Lung (tissue), 11 donors: ENCODE measurements at regions not wholly inside any gene's neighbourhood (a gene's known extent, or its start where the extent isn't known, plus 50 kb on each side); places are given as distances from the start of the nearest gene placed in this dataset.
"Not testable (repeated sequence)": the region's sequence is repeated elsewhere in the genome, so short reads cannot be mapped to it uniquely, and the experiment has no call there.

Experiments used
- ATAC-seq: fragments of 200-7000 bp; cut with Tn5 transposase; one replicate; pipeline ENCODE4 v1.9.1; 2020; ENCODE audit warnings: moderate number of reproducible peaks; ENCODE audit not compliant: insufficient read depth, low FRiP score
- DNase-seq, 3 donors: peaks; one replicate each; pipeline ENCODE4 v3.0.0-alpha.2; 2013 to 2017
- H3K27ac ChIP-seq, 2 donors: one replicate each; pipeline ENCODE4 v1.5.1; 2013; ENCODE audit warnings: mild to moderate bottlenecking in 2 of 2, moderate library complexity in 2 of 2, control low read depth in 1 of 2, inconsistent platforms in 1 of 2, low read depth in 1 of 2, low read length in 1 of 2
- H3K27me3 ChIP-seq, 3 donors: one replicate each; pipeline ENCODE4 v1.5.1; 2013; ENCODE audit warnings: low read length in 2 of 3; ENCODE audit not compliant: control insufficient read depth in 3 of 3, insufficient read depth in 3 of 3
- H3K36me3 ChIP-seq, 4 donors: one replicate each; pipeline ENCODE4 v1.5.1; 2013; ENCODE audit warnings: low read length in 4 of 4, mild to moderate bottlenecking in 1 of 4, moderate library complexity in 1 of 4; ENCODE audit not compliant: control insufficient read depth in 4 of 4, insufficient read depth in 4 of 4
- H3K4me1 ChIP-seq, 5 donors: one replicate each; pipeline ENCODE4 v1.5.1; 2013; ENCODE audit warnings: low read length in 5 of 5, mild to moderate bottlenecking in 2 of 5, moderate library complexity in 1 of 5; ENCODE audit not compliant: control insufficient read depth in 5 of 5, insufficient read depth in 5 of 5
- H3K4me3 ChIP-seq: one replicate; pipeline ENCODE4 v1.5.1; 2013; ENCODE audit warnings: mild to moderate bottlenecking, control low read depth, moderate library complexity
- H3K9ac ChIP-seq, 2 donors: one replicate each; pipeline ENCODE4 v1.5.1; 2013; ENCODE audit warnings: low read length in 2 of 2, control low read depth in 1 of 2; ENCODE audit not compliant: insufficient read depth in 1 of 2
- H3K9me3 ChIP-seq, 4 donors: one replicate each; pipeline ENCODE4 v1.5.1; 2013; ENCODE audit warnings: low read length in 3 of 4, mild to moderate bottlenecking in 1 of 4, moderate library complexity in 1 of 4; ENCODE audit not compliant: control insufficient read depth in 4 of 4, insufficient read depth in 3 of 4
- CTCF ChIP-seq: IDR thresholded peaks from 2 replicates; pipeline ENCODE4 v1.5.1; 2012; ENCODE audit warnings: mild to moderate bottlenecking; ENCODE audit errors: control extremely low read depth, extremely low read depth
- WGBS, 2 donors: extraction: QIAGEN DNeasy Blood & Tissue Kit; methylation state at CpG; one replicate each; pipeline ENCODE4 v1.1.7; 2013; 5-methylcytosine and 5-hydroxymethylcytosine counted together
- donor health status: control.
- donor health status: control.
- donor health status: Bipolar disorder and iron deficiency.
- donor health status: healthy.
- donor health status: DM: yes; HTN: yes; CAD: no.

- H3K4me1 ChIP-seq = no peaks in the 10 kb centered on the region
- H3K4me3 ChIP-seq = no peak overlapping the region
- no peak overlapping the region for H3K9ac ChIP-seq
- H3K9me3 ChIP-seq = no peaks in the 10 kb centered on the region
- H3K27me3 ChIP-seq = no peaks in the 10 kb centered on the region
- no peak for TF ChIP-seq CTCF
- DNase-seq = no peak
- no peak for ATAC-seq
- H3K36me3 ChIP-seq = no peaks in the 10 kb centered on the region
- no peak overlapping the region for H3K27ac ChIP-seq
Observed at GRCh38 chrY:19590235-19590634, 154.3 kb downstream of the KDM5D start.

- no peak for DNase-seq
- H3K4me1 ChIP-seq = no peaks in the 10 kb centered on the region
- H3K36me3 ChIP-seq = no peaks in the 10 kb centered on the region
- no peak overlapping the region for H3K4me3 ChIP-seq
- TF ChIP-seq CTCF = no peak
- H3K27me3 ChIP-seq = no peaks in the 10 kb centered on the region
- H3K9ac ChIP-seq = no peak overlapping the region
- no peak for ATAC-seq
- WGBS, 2 donors = 80% methylated on average over 1 of the region's 1 CpG; no CpG with 5 or more reads in 1 of the 2 donors
- no peaks in the 10 kb centered on the region for H3K9me3 ChIP-seq
- H3K27ac ChIP-seq = no peak overlapping the region
Observed at GRCh38 chrY:19589664-19590063, 154.9 kb downstream of the KDM5D start.

- no peak overlapping the region for H3K4me3 ChIP-seq
- TF ChIP-seq CTCF = no peak
- no peaks in the 10 kb centered on the region for H3K27me3 ChIP-seq
- no peaks in the 10 kb centered on the region for H3K36me3 ChIP-seq
- DNase-seq (no peak), ATAC-seq (no peak)
- WGBS, 2 donors = 37% methylated on average over 3 of the region's 3 CpGs; no CpG with 5 or more reads in 1 of the 2 donors
- H3K4me1 ChIP-seq = no peaks in the 10 kb centered on the region
- no peak overlapping the region for H3K9ac ChIP-seq
- H3K27ac ChIP-seq = no peak overlapping the region
- no peaks in the 10 kb centered on the region for H3K9me3 ChIP-seq
Observed at GRCh38 chrY:19587311-19587710, 157.2 kb downstream of the KDM5D start.

GRCh38 chrY:19580990-19581389, 163.5 kb downstream of the KDM5D start:
- ATAC-seq, H3K9ac ChIP-seq, H3K36me3 ChIP-seq, H3K27ac ChIP-seq, DNase-seq, H3K9me3 ChIP-seq, H3K4me3 ChIP-seq, H3K27me3 ChIP-seq, H3K4me1 ChIP-seq: not testable (repeated sequence)
- 30% methylated on average over 3 of the region's 3 CpGs; no CpG with 5 or more reads in 1 of the 2 donors for WGBS, 2 donors
